ENCODE measurements at regions not wholly inside any gene's neighbourhood (a gene's known extent, or its start where the extent isn't known, plus 50 kb on each side); places are given as distances from the start of the nearest gene placed in this dataset.

- H3K4me1 Mint-ChIP-seq: no peaks in the 10 kb centered on the region
- DNase-seq (ENCODE audit: low spot score in 2 of 2): no peak
- H3K9me3 Mint-ChIP-seq: no peaks in the 10 kb centered on the region
- no peak overlapping the region for H3K4me3 Mint-ChIP-seq
- peaks cover 33% of the 10 kb centered on the region for H3K27me3 Mint-ChIP-seq
- H3K27ac Mint-ChIP-seq (ENCODE audit: low read depth): no peak overlapping the region
- ATAC-seq (replicated peaks; ENCODE audit: extremely low read depth, poor library complexity, severe bottlenecking): no peak
- H3K36me3 Mint-ChIP-seq (ENCODE audit: insufficient read depth): no peaks in the 10 kb centered on the region
Measured at GRCh38 chr21:15592957-15593356, 136.8 kb upstream of the USP25 start.

GRCh38 chr21:15601390-15601789 is 128.4 kb upstream of the USP25 start:
- Mint-ChIP-seq H3K9me3 (no peaks in the 10 kb centered on the region), H3K27ac (ENCODE audit: low read depth) (no peak overlapping the region), H3K36me3 (ENCODE audit: insufficient read depth) (no peaks in the 10 kb centered on the region), H3K4me1 (no peaks in the 10 kb centered on the region), H3K4me3 (no peak overlapping the region), H3K27me3 (peaks cover 38% of the 10 kb centered on the region)
- ATAC-seq (replicated peaks; ENCODE audit: extremely low read depth, poor library complexity, severe bottlenecking) (no peak), DNase-seq (ENCODE audit: low spot score in 2 of 2) (no peak)

- no peaks in the 10 kb centered on the region for H3K4me1 Mint-ChIP-seq
- H3K27me3 Mint-ChIP-seq: peaks cover 27% of the 10 kb centered on the region
- H3K36me3 Mint-ChIP-seq (ENCODE audit: insufficient read depth): no peaks in the 10 kb centered on the region
- H3K4me3 Mint-ChIP-seq: no peak overlapping the region
- ATAC-seq (replicated peaks; ENCODE audit: extremely low read depth, poor library complexity, severe bottlenecking) (no peak), DNase-seq (ENCODE audit: low spot score in 2 of 2) (no peak)
- H3K9me3 Mint-ChIP-seq: no peaks in the 10 kb centered on the region
- no peak overlapping the region for H3K27ac Mint-ChIP-seq (ENCODE audit: low read depth)
Measured at GRCh38 chr21:15604413-15604812, 125.4 kb upstream of the USP25 start.

- no peaks in the 10 kb centered on the region for H3K27me3 Mint-ChIP-seq
- no peaks in the 10 kb centered on the region for H3K9me3 Mint-ChIP-seq
- no peak for ATAC-seq (replicated peaks; ENCODE audit: extremely low read depth, poor library complexity, severe bottlenecking)
- H3K27ac Mint-ChIP-seq (ENCODE audit: low read depth): no peak overlapping the region
- H3K4me3 Mint-ChIP-seq: no peak overlapping the region
- H3K4me1 Mint-ChIP-seq: no peaks in the 10 kb centered on the region
- no peak for DNase-seq (ENCODE audit: low spot score in 2 of 2)
- H3K36me3 Mint-ChIP-seq (ENCODE audit: insufficient read depth): no peaks in the 10 kb centered on the region
Measured at GRCh38 chr21:15614766-15615165, 115.0 kb upstream of the USP25 start.

- DNase-seq (ENCODE audit: low spot score in 2 of 2): no peak
- Mint-ChIP-seq H3K9me3 (no peaks in the 10 kb centered on the region), H3K4me3 (no peak overlapping the region), H3K27ac (ENCODE audit: low read depth) (no peak overlapping the region), H3K36me3 (ENCODE audit: insufficient read depth) (no peaks in the 10 kb centered on the region), H3K4me1 (no peaks in the 10 kb centered on the region), H3K27me3 (no peaks in the 10 kb centered on the region)
- no peak for ATAC-seq (replicated peaks; ENCODE audit: extremely low read depth, poor library complexity, severe bottlenecking)
Measured at GRCh38 chr21:15616864-15617574, 112.8 kb upstream of the USP25 start.

- DNase-seq (ENCODE audit: low spot score in 2 of 2): no peak
- Mint-ChIP-seq H3K4me3 (no peak overlapping the region), H3K4me1 (no peaks in the 10 kb centered on the region)
Measured at GRCh38 chr21:15617964-15618363, 111.8 kb upstream of the USP25 start.

GRCh38 chr21:15620892-15621291 is 108.9 kb upstream of the USP25 start:
- DNase-seq (ENCODE audit: low spot score in 2 of 2) (no peak), ATAC-seq (replicated peaks; ENCODE audit: extremely low read depth, poor library complexity, severe bottlenecking) (no peak)
- Mint-ChIP-seq H3K27me3 (peaks cover 17% of the 10 kb centered on the region), H3K4me3 (no peak overlapping the region), H3K36me3 (ENCODE audit: insufficient read depth) (no peaks in the 10 kb centered on the region), H3K4me1 (no peaks in the 10 kb centered on the region), H3K27ac (ENCODE audit: low read depth) (no peak overlapping the region), H3K9me3 (no peaks in the 10 kb centered on the region)

More at GRCh38 chr21:15617964-15618363, 111.8 kb upstream of the USP25 start:
- Mint-ChIP-seq H3K9me3 (no peaks in the 10 kb centered on the region), H3K27me3 (peaks cover 3% of the 10 kb centered on the region), H3K36me3 (ENCODE audit: insufficient read depth) (no peaks in the 10 kb centered on the region), H3K27ac (ENCODE audit: low read depth) (no peak overlapping the region)
- ATAC-seq (replicated peaks; ENCODE audit: extremely low read depth, poor library complexity, severe bottlenecking): no peak

GRCh38 chr21:15624646-15625045 is 105.1 kb upstream of the USP25 start:
- H3K36me3 Mint-ChIP-seq (ENCODE audit: insufficient read depth): no peaks in the 10 kb centered on the region
- H3K4me1 Mint-ChIP-seq: no peaks in the 10 kb centered on the region
- H3K27me3 Mint-ChIP-seq: peaks cover 31% of the 10 kb centered on the region
- no peaks in the 10 kb centered on the region for H3K9me3 Mint-ChIP-seq
- no peak for DNase-seq (ENCODE audit: low spot score in 2 of 2)
- no peak overlapping the region for H3K4me3 Mint-ChIP-seq
- no peak for ATAC-seq (replicated peaks; ENCODE audit: extremely low read depth, poor library complexity, severe bottlenecking)
- H3K27ac Mint-ChIP-seq (ENCODE audit: low read depth): no peak overlapping the region

GRCh38 chr21:15625363-15625762 is 104.4 kb upstream of the USP25 start:
- Mint-ChIP-seq H3K27me3 (peaks cover 31% of the 10 kb centered on the region), H3K9me3 (no peaks in the 10 kb centered on the region), H3K4me1 (no peaks in the 10 kb centered on the region), H3K36me3 (ENCODE audit: insufficient read depth) (no peaks in the 10 kb centered on the region), H3K4me3 (no peak overlapping the region), H3K27ac (ENCODE audit: low read depth) (no peak overlapping the region)
- ATAC-seq (replicated peaks; ENCODE audit: extremely low read depth, poor library complexity, severe bottlenecking) (no peak), DNase-seq (ENCODE audit: low spot score in 2 of 2) (no peak)

GRCh38 chr21:15626031-15626430 is 103.8 kb upstream of the USP25 start:
- Mint-ChIP-seq H3K27ac (ENCODE audit: low read depth) (no peak overlapping the region), H3K4me1 (no peaks in the 10 kb centered on the region), H3K36me3 (ENCODE audit: insufficient read depth) (no peaks in the 10 kb centered on the region), H3K9me3 (no peaks in the 10 kb centered on the region), H3K27me3 (peaks cover 31% of the 10 kb centered on the region), H3K4me3 (no peak overlapping the region)
- ATAC-seq (replicated peaks; ENCODE audit: extremely low read depth, poor library complexity, severe bottlenecking): no peak
- DNase-seq (ENCODE audit: low spot score in 2 of 2): no peak

GRCh38 chr21:15627011-15627410 is 102.8 kb upstream of the USP25 start:
- H3K27ac Mint-ChIP-seq (ENCODE audit: low read depth): no peak overlapping the region

GRCh38 chr21:15627823-15628222 is 102.0 kb upstream of the USP25 start:
- Mint-ChIP-seq H3K9me3 (no peaks in the 10 kb centered on the region), H3K4me1 (no peaks in the 10 kb centered on the region), H3K4me3 (no peak overlapping the region), H3K36me3 (ENCODE audit: insufficient read depth) (no peaks in the 10 kb centered on the region), H3K27ac (ENCODE audit: low read depth) (no peak overlapping the region), H3K27me3 (peaks cover 30% of the 10 kb centered on the region)
- ATAC-seq (replicated peaks; ENCODE audit: extremely low read depth, poor library complexity, severe bottlenecking): no peak
- no peak for DNase-seq (ENCODE audit: low spot score in 2 of 2)

More at GRCh38 chr21:15627011-15627410, 102.8 kb upstream of the USP25 start:
- no peak overlapping the region for H3K4me3 Mint-ChIP-seq
- ATAC-seq (replicated peaks; ENCODE audit: extremely low read depth, poor library complexity, severe bottlenecking) (no peak), DNase-seq (ENCODE audit: low spot score in 2 of 2) (no peak)
- H3K4me1 Mint-ChIP-seq: no peaks in the 10 kb centered on the region
- no peaks in the 10 kb centered on the region for H3K9me3 Mint-ChIP-seq
- H3K27me3 Mint-ChIP-seq: peaks cover 31% of the 10 kb centered on the region
- H3K36me3 Mint-ChIP-seq (ENCODE audit: insufficient read depth): no peaks in the 10 kb centered on the region

GRCh38 chr21:15631342-15631741 is 98.4 kb upstream of the USP25 start:
- peaks cover 14% of the 10 kb centered on the region for H3K27me3 Mint-ChIP-seq
- no peaks in the 10 kb centered on the region for H3K4me1 Mint-ChIP-seq
- ATAC-seq (replicated peaks; ENCODE audit: extremely low read depth, poor library complexity, severe bottlenecking) (no peak), DNase-seq (ENCODE audit: low spot score in 2 of 2) (no peak)
- H3K27ac Mint-ChIP-seq (ENCODE audit: low read depth): no peak overlapping the region
- H3K4me3 Mint-ChIP-seq: no peak overlapping the region
- H3K36me3 Mint-ChIP-seq (ENCODE audit: insufficient read depth): no peaks in the 10 kb centered on the region
- H3K9me3 Mint-ChIP-seq: no peaks in the 10 kb centered on the region

Data from central memory CD8-positive, alpha-beta T cell (primary cell).